ENCODE measurements at regions not wholly inside any gene's neighbourhood (a gene's known extent, or its start where the extent isn't known, plus 50 kb on each side); places are given as distances from the start of the nearest gene placed in this dataset.

- TF ChIP-seq REST (IDR thresholded peaks at IDR 0.05; ENCODE audit: low read depth), result no peak
- TF ChIP-seq EP300 (IDR thresholded peaks at IDR 0.05; ENCODE audit: borderline replicate concordance), result no peak
- TF ChIP-seq EGR1 (IDR thresholded peaks at IDR 0.05), result no peak
- no peak for TF ChIP-seq MAX (IDR thresholded peaks at IDR 0.05)
- no peak for TF ChIP-seq YY1 (IDR thresholded peaks at IDR 0.05; ENCODE audit: low read depth)
- TF ChIP-seq TEAD4 (IDR thresholded peaks at IDR 0.05), result no peak
- TF ChIP-seq RAD21 (IDR thresholded peaks at IDR 0.05; ENCODE audit: low read depth), result no peak
These were observed 273.1 kb upstream of the NOVA1 start for GRCh38 chr14:26870722-26871617.
